ENCODE measurements at regions not wholly inside any gene's neighbourhood (a gene's known extent, or its start where the extent isn't known, plus 50 kb on each side); places are given as distances from the start of the nearest gene placed in this dataset.

GRCh38 chr3:153864793-153865192 is 256.4 kb upstream of the ARHGEF26 start:
- TF ChIP-seq, protein P1, sequence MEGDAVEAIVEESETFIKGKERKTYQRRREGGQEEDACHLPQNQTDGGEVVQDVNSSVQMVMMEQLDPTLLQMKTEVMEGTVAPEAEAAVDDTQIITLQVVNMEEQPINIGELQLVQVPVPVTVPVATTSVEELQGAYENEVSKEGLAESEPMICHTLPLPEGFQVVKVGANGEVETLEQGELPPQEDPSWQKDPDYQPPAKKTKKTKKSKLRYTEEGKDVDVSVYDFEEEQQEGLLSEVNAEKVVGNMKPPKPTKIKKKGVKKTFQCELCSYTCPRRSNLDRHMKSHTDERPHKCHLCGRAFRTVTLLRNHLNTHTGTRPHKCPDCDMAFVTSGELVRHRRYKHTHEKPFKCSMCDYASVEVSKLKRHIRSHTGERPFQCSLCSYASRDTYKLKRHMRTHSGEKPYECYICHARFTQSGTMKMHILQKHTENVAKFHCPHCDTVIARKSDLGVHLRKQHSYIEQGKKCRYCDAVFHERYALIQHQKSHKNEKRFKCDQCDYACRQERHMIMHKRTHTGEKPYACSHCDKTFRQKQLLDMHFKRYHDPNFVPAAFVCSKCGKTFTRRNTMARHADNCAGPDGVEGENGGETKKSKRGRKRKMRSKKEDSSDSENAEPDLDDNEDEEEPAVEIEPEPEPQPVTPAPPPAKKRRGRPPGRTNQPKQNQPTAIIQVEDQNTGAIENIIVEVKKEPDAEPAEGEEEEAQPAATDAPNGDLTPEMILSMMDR (IDR thresholded peaks at IDR 0.05; ENCODE audit: low read depth, low read length, poor library complexity, severe bottlenecking) = no peak
- no peak for TF ChIP-seq EZH2phosphoT487 (IDR thresholded peaks at IDR 0.05; ENCODE audit: borderline replicate concordance, low read length)
